Smooth muscle cell (in vitro differentiated cells): ENCODE measurements at regions not wholly inside any gene's neighbourhood (a gene's known extent, or its start where the extent isn't known, plus 50 kb on each side); places are given as distances from the start of the nearest gene placed in this dataset.
A peak's percentile ranks its signal among the peaks of the same experiment; 100 is the strongest.

Experiments
- DNase-seq: peaks from one replicate; lab custom pipeline; 2025; ENCODE audit not compliant: unreplicated experiment; lab: John Stamatoyannopoulos, UW
- H2AFZ ChIP-seq: fragments of 200-600 bp; sonication (generic); 2 replicates; pipeline ENCODE4 v1.6.0; 2016; ENCODE audit warnings: antibody characterized with exemption, low read depth, mild to moderate bottlenecking
- H3F3A ChIP-seq: fragments of 200-600 bp; sonication (generic); 2 replicates; pipeline ENCODE4 v1.6.0; 2017; ENCODE audit warnings: antibody characterized with exemption, low read depth
- H3K27ac ChIP-seq: fragments of 200-600 bp; sonication (generic); 2 replicates; pipeline ENCODE4 v1.5.1; 2016; ENCODE audit warnings: low read depth, mild to moderate bottlenecking
- H3K27me3 ChIP-seq: fragments of 200-600 bp; sonication (generic); 2 replicates; pipeline ENCODE4 v1.6.1; 2016; ENCODE audit warnings: low read depth, mild to moderate bottlenecking
- H3K36me3 ChIP-seq: fragments of 200-600 bp; sonication (generic); 2 replicates; pipeline ENCODE4 v1.5.1; 2016; ENCODE audit warnings: low read depth
- H3K4me1 ChIP-seq: fragments of 200-600 bp; sonication (generic); 2 replicates; pipeline ENCODE4 v1.5.1; 2016; ENCODE audit warnings: low read depth
- H3K4me2 ChIP-seq: fragments of 200-600 bp; sonication (generic); 2 replicates; pipeline ENCODE4 v1.6.0; 2016; ENCODE audit warnings: mild to moderate bottlenecking
- H3K4me3 ChIP-seq: fragments of 200-600 bp; sonication (generic); 2 replicates; pipeline ENCODE4 v1.5.1; 2016; ENCODE audit warnings: mild to moderate bottlenecking
- H3K79me2 ChIP-seq: fragments of 200-600 bp; sonication (generic); 2 replicates; pipeline ENCODE4 v1.6.0; 2016; ENCODE audit warnings: low read depth, mild to moderate bottlenecking
- H3K9ac ChIP-seq: fragments of 200-600 bp; sonication (generic); 2 replicates; pipeline ENCODE4 v1.6.0; 2016; ENCODE audit warnings: low read depth
- H3K9me3 ChIP-seq: fragments of 200-600 bp; sonication (generic); replicated peaks from 2 replicates; pipeline ENCODE4 v1.5.1; 2016; ENCODE audit warnings: low read depth
- H4K20me1 ChIP-seq: fragments of 200-600 bp; sonication (generic); 2 replicates; pipeline ENCODE4 v1.6.0; 2016; ENCODE audit warnings: low read depth
- CTCF ChIP-seq: fragments of 200-600 bp; sonication (generic); IDR thresholded peaks from 2 replicates; pipeline ENCODE4 v1.5.1; 2017; ENCODE audit warnings: borderline replicate concordance, mild to moderate bottlenecking, antibody characterized with exemption; ENCODE audit not compliant: insufficient read depth, poor library complexity, severe bottlenecking
- WGBS: methylation state at CpG from one replicate; pipeline ENCODE4 v1.1.7; 2016; ENCODE audit warnings: low lambda C conversion rate; 5-methylcytosine and 5-hydroxymethylcytosine counted together

DNA sequence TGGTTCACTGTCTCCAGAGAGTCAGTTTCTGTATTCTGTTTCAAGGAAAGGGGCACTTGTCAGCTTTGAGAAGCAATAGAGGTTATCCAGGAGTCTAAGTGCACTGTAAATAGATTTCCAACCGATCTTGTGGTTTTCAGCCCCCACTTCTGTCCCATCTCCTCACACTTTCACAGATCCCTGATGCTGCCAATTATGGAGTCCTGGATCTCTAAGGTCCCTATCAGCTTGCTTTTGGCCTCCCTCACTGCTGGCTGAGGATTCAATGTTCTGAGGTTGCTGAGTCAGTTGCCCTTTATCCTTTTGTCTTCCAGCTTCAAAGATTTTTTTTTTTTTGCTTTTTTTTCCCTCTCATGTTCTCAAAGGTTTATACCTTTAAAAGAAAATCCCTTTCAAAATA is 98.4 kb downstream of the DIRAS3 start:
- 5% methylated on average over 1 of the region's 1 CpG for WGBS
- DNase-seq = no peak

DNA sequence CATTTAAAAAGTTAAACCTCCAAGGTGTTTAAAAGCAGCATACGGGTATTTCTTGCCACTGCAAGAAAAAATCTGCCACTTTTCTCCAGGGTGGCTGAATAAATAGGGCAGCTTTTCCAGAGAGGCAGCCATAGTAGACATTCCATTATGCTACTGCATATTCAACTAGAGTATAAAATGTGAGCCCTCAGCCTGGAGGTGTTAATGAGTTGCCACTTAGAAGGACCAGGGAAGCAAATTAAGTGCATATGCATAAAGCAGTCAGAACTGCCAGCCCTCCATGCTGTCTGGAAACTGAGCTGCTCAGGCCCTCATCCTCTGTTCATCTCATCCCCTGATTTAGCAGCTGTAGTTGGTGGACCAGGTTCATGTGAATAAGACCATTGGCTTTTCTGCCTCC is 99.4 kb downstream of the DIRAS3 start:
- H3K27ac ChIP-seq = no peak overlapping the region
- H3F3A ChIP-seq = peaks cover 23% of the 10 kb centered on the region
- H3K9ac ChIP-seq = no peak overlapping the region
- no peak overlapping the region for H2AFZ ChIP-seq
- TF ChIP-seq CTCF = no peak
- H3K36me3 ChIP-seq = no peaks in the 10 kb centered on the region
- no peak overlapping the region for H3K4me2 ChIP-seq
- H3K27me3 ChIP-seq = no peaks in the 10 kb centered on the region
- H3K4me1 ChIP-seq = peaks cover 18% of the 10 kb centered on the region
- no peak for DNase-seq
- no peaks in the 10 kb centered on the region for H3K79me2 ChIP-seq
- 94% methylated on average over 1 of the region's 1 CpG for whole genome bisulfite sequencing
- no peak overlapping the region for H3K4me3 ChIP-seq
- H4K20me1 ChIP-seq = no peaks in the 10 kb centered on the region
- no peaks in the 10 kb centered on the region for H3K9me3 ChIP-seq

More for the DNA sequence above, 98.4 kb downstream of the DIRAS3 start:
- Histone ChIP-seq H3K4me3 (no peak overlapping the region), H4K20me1 (no peaks in the 10 kb centered on the region), H3K4me2 (no peak overlapping the region), H3K9me3 (no peaks in the 10 kb centered on the region), H3K27me3 (no peaks in the 10 kb centered on the region), H3K27ac (no peak overlapping the region), H2AFZ (no peak overlapping the region), H3K9ac (no peak overlapping the region), H3K4me1 (peaks cover 18% of the 10 kb centered on the region), H3K79me2 (no peaks in the 10 kb centered on the region), H3F3A (peaks cover 19% of the 10 kb centered on the region), H3K36me3 (no peaks in the 10 kb centered on the region)
- TF ChIP-seq CTCF = no peak

DNA sequence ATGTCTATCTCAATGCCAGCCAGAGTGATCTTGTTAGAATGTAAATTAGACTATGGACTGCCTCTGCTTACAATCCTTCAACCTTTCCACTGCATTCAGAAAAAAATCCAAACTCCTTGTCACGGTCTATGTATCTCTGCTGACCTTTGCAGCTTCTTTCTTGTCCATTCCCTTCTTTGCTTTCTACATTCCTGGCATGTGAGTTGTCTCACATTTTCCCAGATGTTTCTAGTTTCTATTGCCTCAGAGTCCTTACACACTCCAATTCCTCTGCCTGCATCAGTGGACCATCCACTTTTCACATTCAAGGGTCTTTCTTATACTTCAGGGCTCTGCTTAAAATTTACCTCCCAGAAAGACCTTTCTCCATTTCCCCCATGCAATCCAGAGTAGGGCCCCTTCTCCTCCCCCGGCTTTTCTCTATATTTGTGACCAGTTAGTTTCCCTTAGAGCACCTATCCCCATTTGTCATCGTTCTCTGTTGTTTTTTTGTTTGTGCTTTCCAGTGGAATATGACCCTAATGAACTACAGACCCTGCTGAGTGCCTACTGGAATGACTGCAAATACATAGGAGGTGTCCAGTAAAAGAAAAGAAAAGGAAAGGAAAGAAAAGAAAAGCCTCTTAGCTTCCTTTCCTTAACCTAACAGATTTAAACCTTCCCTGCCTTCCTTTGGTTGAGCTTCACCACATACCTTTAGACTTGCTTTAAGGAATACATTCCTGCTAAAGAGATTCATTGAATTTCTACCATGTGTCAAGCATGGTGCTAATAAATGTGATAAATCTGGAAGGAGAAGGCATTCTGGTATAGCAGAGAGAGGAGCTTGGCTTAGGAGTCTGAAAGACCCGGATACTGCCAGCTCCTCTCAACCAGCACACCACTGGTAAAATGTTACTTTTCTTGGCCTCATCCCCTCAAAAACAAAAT is 102.0 kb downstream of the DIRAS3 start:
- Histone ChIP-seq H3K9ac (peak overlapping the region; percentile 38), H3K9me3 (no peaks in the 10 kb centered on the region), H3K4me1 (peaks cover 18% of the 10 kb centered on the region), H4K20me1 (no peaks in the 10 kb centered on the region), H3K4me3 (no peak overlapping the region), H3K27me3 (no peaks in the 10 kb centered on the region), H3F3A (peaks cover 31% of the 10 kb centered on the region), H2AFZ (peak overlapping the region; percentile 63), H3K27ac (peak overlapping the region; percentile 76), H3K79me2 (no peaks in the 10 kb centered on the region), H3K4me2 (peak overlapping the region; percentile 53), H3K36me3 (no peaks in the 10 kb centered on the region)
- WGBS = 66% methylated on average over 4 of the region's 4 CpGs
- TF ChIP-seq CTCF = no peak
- no peak for DNase-seq
